Kidney epithelial cell (primary cell): ENCODE measurements at regions not wholly inside any gene's neighbourhood (a gene's known extent, or its start where the extent isn't known, plus 50 kb on each side); places are given as distances from the start of the nearest gene placed in this dataset.

Source experiments
- DNase-seq: peaks from one replicate; pipeline ENCODE4 v3.0.0-alpha.2; 2010; ENCODE audit warnings: low read depth
- H3K27me3 ChIP-seq: 2 replicates; pipeline ENCODE4 v1.6.0; 2011; ENCODE audit warnings: low read length; ENCODE audit not compliant: control insufficient read depth, insufficient read depth
- H3K36me3 ChIP-seq: 2 replicates; pipeline ENCODE4 v1.5.1; 2011; ENCODE audit warnings: low read length; ENCODE audit not compliant: control insufficient read depth, insufficient read depth
- H3K4me3 ChIP-seq: 2 replicates; pipeline ENCODE4 v1.5.1; 2011; ENCODE audit warnings: low read depth, mild to moderate bottlenecking, control low read depth, low read length
- CTCF ChIP-seq: IDR thresholded peaks from 2 replicates; pipeline ENCODE4 v1.5.1; 2011; ENCODE audit warnings: mild to moderate bottlenecking, moderate library complexity, low read length, control low read depth, inconsistent platforms; ENCODE audit not compliant: insufficient read depth, poor library complexity, severe bottlenecking

DNA sequence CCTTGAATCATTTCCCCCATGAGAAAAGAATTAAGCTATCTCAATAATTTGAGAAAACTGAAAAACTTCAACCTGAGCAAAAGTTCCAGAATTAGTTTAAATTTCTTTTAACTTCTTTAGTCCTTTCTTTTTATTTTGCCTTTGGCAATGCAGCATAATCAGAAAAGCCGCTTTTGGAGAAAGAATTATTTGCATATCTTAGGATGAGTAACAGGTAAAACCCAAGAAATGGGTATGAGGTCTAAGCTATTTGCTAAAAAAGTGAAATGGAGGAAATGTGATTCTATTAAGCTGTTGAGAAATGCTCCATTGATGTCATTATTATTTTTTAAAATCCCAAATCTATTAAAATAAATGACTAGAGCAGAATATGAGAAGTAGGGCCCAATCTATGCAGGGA is 1238.3 kb upstream of the GBE1 start:
- H3K27me3 ChIP-seq = no peaks in the 10 kb centered on the region
- no peak overlapping the region for H3K4me3 ChIP-seq
- no peak for DNase-seq
- no peak for TF ChIP-seq CTCF
- H3K36me3 ChIP-seq = no peaks in the 10 kb centered on the region

DNA sequence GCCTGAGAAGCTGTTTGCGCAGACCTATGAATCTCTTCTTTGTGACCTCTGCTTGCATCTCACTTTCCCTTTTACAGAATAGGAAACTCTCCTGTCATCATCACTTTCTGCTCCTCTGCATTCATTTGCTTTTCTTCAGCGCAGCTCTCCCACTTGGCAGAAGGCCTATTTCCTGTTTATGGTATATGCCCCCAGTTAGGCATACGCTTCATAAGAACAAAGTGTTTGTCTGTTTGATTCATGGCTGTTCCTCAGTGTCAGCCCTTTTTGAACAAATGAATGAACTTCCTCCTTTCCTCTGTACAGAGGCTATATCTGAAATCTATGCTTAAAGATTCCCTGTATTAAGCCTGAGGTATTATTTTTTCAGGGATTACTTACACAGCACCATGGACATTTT is 1216.9 kb upstream of the GBE1 start:
- no peak overlapping the region for H3K4me3 ChIP-seq
- no peaks in the 10 kb centered on the region for H3K36me3 ChIP-seq
- DNase-seq = no peak
- H3K27me3 ChIP-seq = no peaks in the 10 kb centered on the region
- TF ChIP-seq CTCF = no peak

GRCh38 chr3:82977871-82978270 is 1216.4 kb upstream of the GBE1 start:
- DNase-seq = no peak
- Histone ChIP-seq H3K36me3 (no peaks in the 10 kb centered on the region), H3K27me3 (no peaks in the 10 kb centered on the region), H3K4me3 (no peak overlapping the region)
- no peak for TF ChIP-seq CTCF

GRCh38 chr3:82973791-82974190 is 1212.3 kb upstream of the GBE1 start:
- H3K27me3 ChIP-seq = no peaks in the 10 kb centered on the region
- no peak overlapping the region for H3K4me3 ChIP-seq
- no peaks in the 10 kb centered on the region for H3K36me3 ChIP-seq
- TF ChIP-seq CTCF = no peak
- no peak for DNase-seq

DNA sequence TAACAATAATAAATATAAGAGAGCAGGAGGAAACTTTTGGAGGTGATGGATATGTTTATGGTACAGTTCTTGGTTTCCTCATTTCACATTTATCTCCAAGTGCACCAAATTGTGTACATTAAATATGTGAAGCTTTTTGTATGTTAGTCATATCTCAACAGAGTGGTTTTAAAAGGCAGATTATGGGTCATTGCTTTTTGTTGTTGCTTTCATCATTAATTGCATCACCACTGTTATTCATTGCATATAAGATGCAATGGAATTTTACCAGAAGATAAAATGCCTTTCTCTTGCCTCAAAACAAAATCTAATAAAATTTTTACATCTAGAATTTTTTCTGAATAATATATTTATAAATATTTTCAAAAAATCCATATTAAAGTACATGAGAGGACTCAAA is 1198.9 kb upstream of the GBE1 start:
- H3K4me3 ChIP-seq = no peak overlapping the region
- H3K27me3 ChIP-seq = no peaks in the 10 kb centered on the region
- no peak for TF ChIP-seq CTCF
- DNase-seq = no peak
- H3K36me3 ChIP-seq = no peaks in the 10 kb centered on the region

- no peak for DNase-seq
- Histone ChIP-seq H3K27me3 (no peaks in the 10 kb centered on the region), H3K4me3 (no peak overlapping the region), H3K36me3 (no peaks in the 10 kb centered on the region)
- TF ChIP-seq CTCF = no peak
Observed at GRCh38 chr3:82957696-82958095, 1196.3 kb upstream of the GBE1 start.
